ENCODE measurements at regions not wholly inside any gene's neighbourhood (a gene's known extent, or its start where the extent isn't known, plus 50 kb on each side); places are given as distances from the start of the nearest gene placed in this dataset.

- TF ChIP-seq CTCF (IDR thresholded peaks at IDR 0.05 in 2 of 3, conservative IDR thresholded peaks at IDR 0.05 in 1 of 3; ENCODE audit: borderline replicate concordance in 1 of 3, insufficient read depth in 1 of 3, low read depth in 2 of 3, low read length in 2 of 3) = no peak
- no peak for TF ChIP-seq EGR1 (IDR thresholded peaks at IDR 0.05; ENCODE audit: low read depth)
- TF ChIP-seq POLR2A (IDR thresholded peaks at IDR 0.05; ENCODE audit: borderline replicate concordance, extremely low read depth, insufficient read depth, insufficient read length) = no peak
- TF ChIP-seq, protein P1, sequence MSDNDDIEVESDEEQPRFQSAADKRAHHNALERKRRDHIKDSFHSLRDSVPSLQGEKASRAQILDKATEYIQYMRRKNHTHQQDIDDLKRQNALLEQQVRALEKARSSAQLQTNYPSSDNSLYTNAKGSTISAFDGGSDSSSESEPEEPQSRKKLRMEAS (IDR thresholded peaks at IDR 0.05) = no peak
- TF ChIP-seq TCF7L2 (IDR thresholded peaks at IDR 0.05; ENCODE audit: borderline replicate concordance, extremely low read depth, insufficient read depth, insufficient read length) = no peak
- TF ChIP-seq SRF (IDR thresholded peaks at IDR 0.05; ENCODE audit: low read depth) = no peak
- TF ChIP-seq CEBPB (IDR thresholded peaks at IDR 0.05; ENCODE audit: low read depth) = no peak
- TF ChIP-seq ZBTB33 (IDR thresholded peaks at IDR 0.05; ENCODE audit: extremely low read depth, insufficient replicate concordance, low read length) = no peak
- no peak for TF ChIP-seq SP1 (IDR thresholded peaks at IDR 0.05; ENCODE audit: low read depth)
Observed at GRCh38 chr18:22101731-22102130, 67.7 kb upstream of the GATA6 start.

Measured in HCT116 (cell line).